ENCODE measurements at regions not wholly inside any gene's neighbourhood (a gene's known extent, or its start where the extent isn't known, plus 50 kb on each side); places are given as distances from the start of the nearest gene placed in this dataset.
"Not testable (repeated sequence)": the region's sequence is repeated elsewhere in the genome, so short reads cannot be mapped to it uniquely, and the experiment has no call there.

GRCh38 chr18:73164430-73164829, 296.6 kb upstream of the NETO1 start:
- DNase-seq = no peak

GRCh38 chr18:73163236-73163635, 295.4 kb upstream of the NETO1 start:
- no peak for DNase-seq

GRCh38 chr18:73156117-73156516, 288.3 kb upstream of the NETO1 start:
- DNase-seq = no peak

GRCh38 chr18:73153271-73153670, 285.5 kb upstream of the NETO1 start:
- no peak for DNase-seq

- DNase-seq = no peak
These were observed 283.3 kb upstream of the NETO1 start for GRCh38 chr18:73151086-73151485.

GRCh38 chr18:73150199-73150598, 282.4 kb upstream of the NETO1 start:
- DNase-seq = no peak

- DNase-seq = no peak
These were observed 279.8 kb upstream of the NETO1 start for GRCh38 chr18:73147590-73147989.

GRCh38 chr18:73144030-73144429, 276.2 kb upstream of the NETO1 start:
- no peak for DNase-seq

- DNase-seq = no peak
These were observed 268.3 kb upstream of the NETO1 start for GRCh38 chr18:73136134-73136533.

GRCh38 chr18:73124175-73124574, 256.4 kb upstream of the NETO1 start:
- DNase-seq = no peak

GRCh38 chr18:73121207-73121606, 253.4 kb upstream of the NETO1 start:
- DNase-seq = no peak

- DNase-seq = no peak
These were observed 252.8 kb upstream of the NETO1 start for GRCh38 chr18:73120626-73121025.

- no peak for DNase-seq
These were observed 251.8 kb upstream of the NETO1 start for GRCh38 chr18:73119574-73119973.

- DNase-seq = no peak
These were observed 250.5 kb upstream of the NETO1 start for GRCh38 chr18:73118121-73118816.

- DNase-seq = no peak
These were observed 242.5 kb upstream of the NETO1 start for GRCh38 chr18:73110307-73110706.

GRCh38 chr18:73101977-73102376, 234.2 kb upstream of the NETO1 start:
- DNase-seq = no peak

- not testable (repeated sequence) for DNase-seq
These were observed 233.7 kb upstream of the NETO1 start for GRCh38 chr18:73101491-73101890.

- DNase-seq = no peak
These were observed 232.0 kb upstream of the NETO1 start for GRCh38 chr18:73099759-73100158.

- no peak for DNase-seq
These were observed 226.0 kb upstream of the NETO1 start for GRCh38 chr18:73093687-73094250.

GRCh38 chr18:73088445-73088844, 220.7 kb upstream of the NETO1 start:
- DNase-seq = no peak

GRCh38 chr18:73087282-73087977, 219.6 kb upstream of the NETO1 start:
- no peak for DNase-seq

- DNase-seq = no peak
These were observed 212.1 kb upstream of the NETO1 start for GRCh38 chr18:73079920-73080319.

- no peak for DNase-seq
These were observed 193.0 kb upstream of the NETO1 start for GRCh38 chr18:73060666-73061288.

- no peak for DNase-seq
These were observed 191.5 kb upstream of the NETO1 start for GRCh38 chr18:73059280-73059679.

Measured in hippocampal formation (tissue), 2 donors.